Right atrium auricular region (tissue), 2 donors: ENCODE measurements at regions not wholly inside any gene's neighbourhood (a gene's known extent, or its start where the extent isn't known, plus 50 kb on each side); places are given as distances from the start of the nearest gene placed in this dataset.

Source experiments
- DNase-seq: peaks from one replicate; pipeline ENCODE4 v3.0.0-alpha.2; 2019; ENCODE audit warnings: low spot score
- H3K27ac ChIP-seq, 2 donors: fragments of 200-600 bp; sonication (generic); 1 replicate in 1 of 2; 2 replicates in 1 of 2; pipeline ENCODE4 v1.5.1; 2016 to 2019
- H3K27me3 ChIP-seq, 2 donors: fragments of 200-600 bp; sonication (generic); one replicate each; pipeline versions ENCODE4 v1.5.1 to v1.6.0; 2017 to 2019
- H3K36me3 ChIP-seq: fragments of 200-600 bp; sonication (generic); one replicate; pipeline ENCODE4 v1.5.1; 2016
- H3K4me1 ChIP-seq, 2 donors: fragments of 200-600 bp; sonication (generic); one replicate each; pipeline versions ENCODE4 v1.5.1 to v1.6.0; 2017 to 2019
- H3K4me3 ChIP-seq, 2 donors: fragments of 200-600 bp; sonication (generic); 1 replicate in 1 of 2; 2 replicates in 1 of 2; pipeline ENCODE4 v1.5.1; 2017 to 2019; ENCODE audit warnings: mild to moderate bottlenecking in 1 of 2, moderate library complexity in 1 of 2
- H3K9me3 ChIP-seq, 2 donors: fragments of 200-600 bp; sonication (generic); one replicate each; pipeline ENCODE4 v1.5.1; 2019
- TF ChIP-seq, protein P1 (sequence below), 2 donors: fragments of 200-600 bp; sonication (generic); IDR thresholded peaks; one replicate each; pipeline ENCODE4 v1.5.1; 2019; ENCODE audit warnings: antibody characterized with exemption in 2 of 2

DNA sequence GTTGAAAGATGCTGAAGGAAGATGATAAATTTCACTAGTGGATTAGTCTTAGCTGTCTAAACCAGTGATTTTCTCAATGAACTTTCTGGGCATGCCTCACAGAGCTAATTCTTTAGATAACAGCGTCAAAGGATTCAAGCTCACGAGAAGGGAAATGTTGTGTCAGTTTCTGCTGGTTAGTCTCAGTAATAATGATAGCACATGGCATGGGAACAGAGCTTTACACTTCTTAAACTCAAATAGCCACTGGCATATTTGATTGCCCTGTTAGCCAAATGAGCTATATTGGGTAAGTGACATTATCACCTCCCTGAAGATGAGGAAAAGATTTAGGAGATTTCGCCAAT lies 139.3 kb upstream of the NR3C1 start:
- Histone ChIP-seq H3K27ac (no peak overlapping the region), H3K4me1 (peaks cover 0 to 16% of the 10 kb centered on the region in 2 donors), H3K36me3 (no peaks in the 10 kb centered on the region), H3K27me3 (no peaks in the 10 kb centered on the region), H3K9me3 (peaks cover 0 to 14% of the 10 kb centered on the region in 2 donors), H3K4me3 (no peak overlapping the region)
- TF ChIP-seq, protein P1, sequence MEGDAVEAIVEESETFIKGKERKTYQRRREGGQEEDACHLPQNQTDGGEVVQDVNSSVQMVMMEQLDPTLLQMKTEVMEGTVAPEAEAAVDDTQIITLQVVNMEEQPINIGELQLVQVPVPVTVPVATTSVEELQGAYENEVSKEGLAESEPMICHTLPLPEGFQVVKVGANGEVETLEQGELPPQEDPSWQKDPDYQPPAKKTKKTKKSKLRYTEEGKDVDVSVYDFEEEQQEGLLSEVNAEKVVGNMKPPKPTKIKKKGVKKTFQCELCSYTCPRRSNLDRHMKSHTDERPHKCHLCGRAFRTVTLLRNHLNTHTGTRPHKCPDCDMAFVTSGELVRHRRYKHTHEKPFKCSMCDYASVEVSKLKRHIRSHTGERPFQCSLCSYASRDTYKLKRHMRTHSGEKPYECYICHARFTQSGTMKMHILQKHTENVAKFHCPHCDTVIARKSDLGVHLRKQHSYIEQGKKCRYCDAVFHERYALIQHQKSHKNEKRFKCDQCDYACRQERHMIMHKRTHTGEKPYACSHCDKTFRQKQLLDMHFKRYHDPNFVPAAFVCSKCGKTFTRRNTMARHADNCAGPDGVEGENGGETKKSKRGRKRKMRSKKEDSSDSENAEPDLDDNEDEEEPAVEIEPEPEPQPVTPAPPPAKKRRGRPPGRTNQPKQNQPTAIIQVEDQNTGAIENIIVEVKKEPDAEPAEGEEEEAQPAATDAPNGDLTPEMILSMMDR (IDR thresholded peaks at IDR 0.05) = no peak
- DNase-seq = no peak

- H3K36me3 ChIP-seq = no peaks in the 10 kb centered on the region
- H3K27ac ChIP-seq = no peak overlapping the region
- H3K4me1 ChIP-seq = peaks cover 0 to 16% of the 10 kb centered on the region in 2 donors
- TF ChIP-seq, protein P1 (IDR thresholded peaks at IDR 0.05) = no peak
- H3K27me3 ChIP-seq = no peaks in the 10 kb centered on the region
- H3K9me3 ChIP-seq = peaks cover 0 to 14% of the 10 kb centered on the region in 2 donors
- DNase-seq = no peak
- no peak overlapping the region for H3K4me3 ChIP-seq
These were observed 138.7 kb upstream of the NR3C1 start for GRCh38 chr5:143541943-143542797.

- peaks cover 0 to 16% of the 10 kb centered on the region in 2 donors for H3K4me1 ChIP-seq
- H3K27me3 ChIP-seq = no peaks in the 10 kb centered on the region
- no peak overlapping the region for H3K4me3 ChIP-seq
- DNase-seq = no peak
- TF ChIP-seq, protein P1 (IDR thresholded peaks at IDR 0.05) = no peak
- H3K9me3 ChIP-seq = peaks cover 0 to 14% of the 10 kb centered on the region in 2 donors
- no peaks in the 10 kb centered on the region for H3K36me3 ChIP-seq
- H3K27ac ChIP-seq = no peak overlapping the region
These were observed 136.3 kb upstream of the NR3C1 start for GRCh38 chr5:143539742-143540141.

DNA sequence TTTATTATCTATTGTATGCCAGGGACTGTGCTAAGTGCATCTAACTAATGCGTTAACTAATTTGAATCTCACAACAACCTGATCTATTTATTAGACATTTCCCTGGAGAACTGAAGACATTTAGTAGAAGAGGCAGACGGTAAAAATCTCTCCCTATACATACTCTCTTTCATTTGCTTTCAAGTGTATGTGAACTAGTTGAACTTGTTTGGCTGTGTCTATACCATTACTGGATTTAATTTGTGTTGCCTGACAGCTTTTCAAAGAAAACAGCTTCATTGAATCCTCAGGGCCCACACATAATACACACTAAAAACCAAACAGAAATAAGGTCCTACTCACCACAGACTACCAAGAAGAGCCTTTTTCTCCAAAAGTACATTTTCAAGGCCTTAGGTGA lies 133.6 kb upstream of the NR3C1 start:
- no peaks in the 10 kb centered on the region for H3K27me3 ChIP-seq
- no peak for DNase-seq
- H3K36me3 ChIP-seq = no peaks in the 10 kb centered on the region
- TF ChIP-seq, protein P1 (IDR thresholded peaks at IDR 0.05) = no peak
- H3K4me1 ChIP-seq = no peaks in the 10 kb centered on the region
- peaks cover 0 to 14% of the 10 kb centered on the region in 2 donors for H3K9me3 ChIP-seq
- H3K4me3 ChIP-seq = no peak overlapping the region
- no peak overlapping the region for H3K27ac ChIP-seq

GRCh38 chr5:143536364-143536763 lies 132.9 kb upstream of the NR3C1 start:
- peak; percentile 73 for DNase-seq
- no peak overlapping the region for H3K4me3 ChIP-seq
- H3K4me1 ChIP-seq = no peaks in the 10 kb centered on the region
- TF ChIP-seq, protein P1 (IDR thresholded peaks at IDR 0.05) = no peak
- H3K9me3 ChIP-seq = peaks cover 0 to 14% of the 10 kb centered on the region in 2 donors
- H3K27me3 ChIP-seq = no peaks in the 10 kb centered on the region
- H3K27ac ChIP-seq = no peak overlapping the region
- no peaks in the 10 kb centered on the region for H3K36me3 ChIP-seq
